Activated naive CD4-positive, alpha-beta T cell treated with anti-CD3 and anti-CD28 coated beads for 36 hours (primary cell): ENCODE measurements at regions not wholly inside any gene's neighbourhood (a gene's known extent, or its start where the extent isn't known, plus 50 kb on each side); places are given as distances from the start of the nearest gene placed in this dataset.
A peak's percentile ranks its signal among the peaks of the same experiment; 100 is the strongest.

ENCODE experiments used
- CTCF ChIA-PET: fragments of 350-600 bp; sonication (Branson Sonifier 250); formaldehyde crosslinking; loops from one replicate; lab custom pipeline; 2021; ENCODE audit warnings: antibody characterized with exemption; lab: Charles Lee
- DNase-seq: peaks from one replicate; pipeline ENCODE4 v3.0.0-alpha.2; 2020
- H3K27ac Mint-ChIP-seq: one replicate; pipeline ENCODE4 v1.8.0; 2021; ENCODE audit warnings: mild to moderate bottlenecking, mixed read lengths
- H3K27me3 Mint-ChIP-seq: one replicate; pipeline ENCODE4 v1.8.0; 2021; ENCODE audit warnings: low read depth, mixed read lengths
- H3K36me3 Mint-ChIP-seq: one replicate; pipeline ENCODE4 v1.8.0; 2021; ENCODE audit warnings: low read depth, mixed read lengths
- H3K4me1 Mint-ChIP-seq: one replicate; pipeline ENCODE4 v1.8.0; 2021; ENCODE audit warnings: low read depth, mixed read lengths
- H3K4me3 Mint-ChIP-seq: one replicate; pipeline ENCODE4 v1.8.0; 2021; ENCODE audit warnings: mild to moderate bottlenecking, moderate library complexity, mixed read lengths
- H3K9me3 Mint-ChIP-seq: one replicate; pipeline ENCODE4 v1.8.0; 2021; ENCODE audit warnings: mixed read lengths
- intact Hi-C: fragments of 100-400 bp; cut with micrococcal nuclease; formaldehyde crosslinking; loops from one replicate; pipeline ENCODE4 v1.15.1; 2023

DNA sequence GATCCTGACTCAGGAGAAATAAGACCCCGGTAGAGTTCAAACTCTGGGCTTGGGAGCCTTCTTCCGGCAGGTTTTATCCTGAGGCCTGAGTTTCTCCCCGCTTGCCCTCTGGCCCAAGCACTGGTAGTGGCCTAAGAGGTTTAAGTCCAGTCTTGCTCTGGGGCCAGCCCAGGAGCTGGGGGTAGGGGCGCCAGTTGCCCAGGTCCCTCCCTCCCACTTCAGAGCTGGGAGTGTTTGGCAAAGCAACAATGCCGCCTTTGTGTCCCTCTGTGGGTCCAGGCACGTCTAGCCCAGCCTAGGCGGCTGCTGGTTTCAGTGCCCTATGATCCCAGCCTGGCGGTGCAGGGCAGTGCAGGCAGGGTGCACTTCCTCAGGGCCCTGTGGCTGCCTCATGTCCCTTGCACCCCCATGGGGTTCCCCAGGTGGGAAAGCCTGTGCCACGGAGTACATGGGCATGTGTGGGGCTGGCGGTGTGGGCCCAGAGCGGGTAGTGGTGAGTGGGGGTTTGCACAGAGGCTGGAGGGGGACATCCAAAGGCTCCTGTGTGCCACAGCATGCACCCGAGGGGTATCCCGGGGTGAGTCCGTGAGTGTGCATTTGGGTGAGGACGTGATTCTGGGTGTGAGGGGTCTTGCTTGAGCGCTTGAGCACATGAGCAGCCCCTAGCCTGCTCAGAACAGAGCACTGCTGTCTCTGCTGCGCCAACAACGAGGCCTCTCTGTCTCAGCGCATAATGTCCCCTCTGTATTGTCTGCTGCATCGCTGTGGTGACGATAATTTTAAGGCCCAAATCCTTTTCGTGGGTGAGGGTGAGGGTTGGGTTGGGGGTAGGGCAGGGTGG lies 61.7 kb upstream of the PSD2 start:
- DNase-seq = no peak
- Mint-ChIP-seq H3K4me1 (no peaks in the 10 kb centered on the region), H3K36me3 (no peaks in the 10 kb centered on the region), H3K4me3 (no peak overlapping the region), H3K27me3 (no peaks in the 10 kb centered on the region), H3K27ac (no peak overlapping the region), H3K9me3 (no peaks in the 10 kb centered on the region)
- CTCF ChIA-PET = no interaction called here
- intact Hi-C loops = no loop called here

DNA sequence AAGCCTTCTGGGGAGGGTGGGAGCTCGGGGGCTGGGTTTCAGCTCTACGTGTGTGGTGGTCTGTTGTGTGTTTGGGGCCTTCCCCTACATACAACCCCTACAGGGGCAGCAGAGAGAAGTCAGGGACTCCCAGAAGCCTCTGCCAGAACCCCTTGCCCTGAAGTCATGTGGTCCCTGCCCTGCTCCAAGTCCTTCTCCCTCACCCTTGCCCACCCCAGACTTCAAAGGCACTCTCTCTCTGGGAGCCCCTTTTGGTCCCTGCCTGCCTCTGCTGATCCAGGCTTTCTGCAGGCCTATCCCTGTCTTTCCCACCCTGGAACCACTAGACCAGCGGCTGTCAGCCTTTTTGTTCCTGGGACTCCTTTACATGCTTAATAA lies 61.1 kb upstream of the PSD2 start:
- DNase-seq = no peak

DNA sequence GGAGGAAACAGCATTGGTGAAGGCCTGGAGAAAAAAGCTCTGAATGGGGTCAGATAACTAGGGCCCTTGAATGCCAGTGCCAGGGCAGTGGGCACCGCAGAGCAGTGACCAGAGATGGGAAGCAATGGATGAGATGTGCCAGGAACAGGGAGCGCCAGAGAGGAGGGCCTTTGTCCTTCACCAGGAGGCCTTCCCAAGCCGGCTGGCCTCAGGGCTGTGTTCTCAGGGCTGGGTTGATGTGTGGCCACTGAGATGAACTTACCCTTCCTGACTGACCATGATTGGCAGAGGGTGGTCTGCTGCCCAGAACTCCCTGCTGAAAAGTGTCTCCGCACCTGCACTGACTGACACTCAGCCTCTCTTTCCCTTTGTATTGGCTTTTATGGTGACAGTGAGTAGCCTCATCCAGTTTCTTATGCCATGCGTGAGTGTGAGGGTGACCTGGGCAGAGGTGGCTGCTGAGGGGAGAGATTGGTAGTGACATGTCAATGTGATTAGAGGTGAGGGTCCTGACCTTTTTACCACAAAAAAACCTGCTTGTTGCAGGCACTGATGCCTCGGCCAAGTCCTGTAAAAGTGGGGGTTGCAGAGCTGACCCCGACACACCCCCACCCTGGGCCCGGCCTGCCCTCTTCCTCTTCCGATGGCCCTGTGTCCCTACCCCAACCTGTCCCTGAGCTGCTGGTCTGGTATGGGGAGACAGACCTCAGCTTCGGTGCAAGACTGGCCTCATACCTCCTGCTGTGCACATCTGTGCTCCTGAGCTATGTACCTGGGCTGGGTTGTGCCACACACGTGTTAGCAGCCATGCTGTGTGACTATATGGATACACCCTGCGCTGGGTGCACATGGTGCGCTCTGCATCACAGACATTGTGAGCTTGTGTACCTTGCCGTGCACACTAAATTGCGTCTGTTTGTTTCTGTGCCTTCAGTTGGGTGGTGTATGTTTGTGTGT lies 57.1 kb upstream of the PSD2 start:
- Mint-ChIP-seq H3K27ac (peak overlapping the region; percentile 34), H3K4me3 (no peak overlapping the region), H3K4me1 (no peaks in the 10 kb centered on the region), H3K9me3 (no peaks in the 10 kb centered on the region), H3K36me3 (no peaks in the 10 kb centered on the region), H3K27me3 (no peaks in the 10 kb centered on the region)
- CTCF ChIA-PET = interaction anchor here (1.7 kb wide), 1 partner anchor 29 kb away, joined by 4 read pairs; no protein-coding TSS in a partner anchor
- DNase-seq = no peak
- intact Hi-C loops = no loop called here

More for the DNA sequence above, 61.1 kb upstream of the PSD2 start:
- Mint-ChIP-seq H3K36me3 (no peaks in the 10 kb centered on the region), H3K27ac (no peak overlapping the region), H3K4me3 (no peak overlapping the region), H3K27me3 (no peaks in the 10 kb centered on the region), H3K9me3 (no peaks in the 10 kb centered on the region), H3K4me1 (no peaks in the 10 kb centered on the region)
- CTCF ChIA-PET = no interaction called here
- intact Hi-C loops = no loop called here

DNA sequence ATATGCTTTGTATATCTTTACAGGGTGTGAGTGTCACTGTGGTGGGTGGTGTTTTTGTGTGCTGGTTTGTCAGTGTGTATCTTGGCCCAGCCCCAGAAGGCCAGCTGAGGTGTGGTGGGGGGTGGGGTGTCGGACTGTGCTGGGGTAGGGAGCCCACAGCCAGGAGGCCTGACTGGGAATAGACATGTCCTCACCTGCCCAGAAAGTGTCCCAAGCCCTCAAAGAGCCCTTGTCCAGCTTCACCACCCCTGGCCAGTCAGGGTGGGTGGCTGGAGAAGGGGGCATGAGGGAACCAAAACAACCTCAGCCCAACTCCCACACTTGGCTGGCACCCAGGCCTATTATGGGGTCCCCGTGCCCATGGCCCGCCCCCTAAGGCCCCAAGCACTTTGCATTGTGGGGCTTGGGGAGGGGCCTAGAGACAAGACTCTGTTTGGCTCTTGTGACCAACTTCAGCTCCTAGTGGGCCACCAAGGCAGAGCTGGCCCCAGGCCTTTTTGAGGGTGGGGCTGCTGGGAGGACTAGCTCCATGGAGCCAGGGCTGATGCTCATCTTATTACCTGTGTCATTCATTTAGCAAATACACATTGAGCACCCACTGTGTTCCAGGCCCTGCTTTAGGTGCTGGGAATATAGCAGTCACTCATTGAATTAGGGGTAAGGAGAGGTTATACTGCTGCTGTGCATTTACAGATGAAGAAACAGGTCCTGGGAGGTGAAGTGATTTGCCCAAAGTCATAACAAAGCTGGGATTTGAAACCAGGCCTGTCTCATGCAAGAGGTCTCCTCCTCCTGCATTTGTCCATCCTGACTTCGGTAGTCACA lies 56.2 kb upstream of the PSD2 start:
- H3K4me3 Mint-ChIP-seq = no peak overlapping the region
- intact Hi-C loops = no loop called here
- no peaks in the 10 kb centered on the region for H3K36me3 Mint-ChIP-seq
- CTCF ChIA-PET = interaction anchor here (0.8 to 1.7 kb wide), 2 partner anchors 27 to 28 kb away, joined by 3 to 4 read pairs; no protein-coding TSS in a partner anchor
- no peaks in the 10 kb centered on the region for H3K27me3 Mint-ChIP-seq
- no peak for DNase-seq
- peak overlapping the region; percentile 34 for H3K27ac Mint-ChIP-seq
- no peaks in the 10 kb centered on the region for H3K9me3 Mint-ChIP-seq
- no peaks in the 10 kb centered on the region for H3K4me1 Mint-ChIP-seq

- H3K4me3 Mint-ChIP-seq = no peak overlapping the region
- no peaks in the 10 kb centered on the region for H3K27me3 Mint-ChIP-seq
- H3K36me3 Mint-ChIP-seq = no peaks in the 10 kb centered on the region
- H3K9me3 Mint-ChIP-seq = no peaks in the 10 kb centered on the region
- no peaks in the 10 kb centered on the region for H3K4me1 Mint-ChIP-seq
- intact Hi-C loops = no loop called here
- no peak overlapping the region for H3K27ac Mint-ChIP-seq
- DNase-seq = no peak
- CTCF ChIA-PET = interaction anchor here (0.6 to 1.7 kb wide), 3 partner anchors 16 to 27 kb away, joined by 3 to 4 read pairs (median 3); no protein-coding TSS in a partner anchor
These were observed 55.2 kb upstream of the PSD2 start for GRCh38 chr5:139740138-139740991.

- no peak for DNase-seq
- Mint-ChIP-seq H3K4me1 (peaks cover 4% of the 10 kb centered on the region), H3K36me3 (no peaks in the 10 kb centered on the region), H3K9me3 (no peaks in the 10 kb centered on the region), H3K4me3 (no peak overlapping the region), H3K27me3 (no peaks in the 10 kb centered on the region), H3K27ac (no peak overlapping the region)
- intact Hi-C loops = no loop called here
- CTCF ChIA-PET = no interaction called here
These were observed 54.5 kb upstream of the PSD2 start for GRCh38 chr5:139740992-139741672.

DNA sequence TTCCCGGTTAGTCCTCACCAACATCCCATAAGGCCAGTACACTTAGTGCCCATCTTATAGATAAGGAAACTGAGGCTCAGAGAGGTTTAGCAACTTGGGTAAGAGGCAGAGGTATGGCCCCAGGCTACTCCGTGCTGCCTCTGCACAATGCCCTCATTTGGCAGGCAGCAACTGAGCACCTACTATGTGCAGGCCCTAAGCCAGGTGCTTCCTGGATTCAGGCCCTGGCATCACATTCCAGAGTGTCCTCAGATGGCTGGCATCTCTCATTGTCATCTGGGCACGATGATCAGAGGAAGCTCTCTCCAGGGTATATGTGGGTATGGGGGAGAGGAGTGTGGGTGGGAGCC lies 53.8 kb upstream of the PSD2 start:
- CTCF ChIA-PET = interaction anchor here (1.6 kb wide), 1 partner anchor 24 kb away, joined by 6 read pairs; no protein-coding TSS in a partner anchor
- Mint-ChIP-seq H3K36me3 (no peaks in the 10 kb centered on the region), H3K27me3 (peaks cover under 1% of the 10 kb centered on the region), H3K9me3 (no peaks in the 10 kb centered on the region), H3K27ac (no peak overlapping the region), H3K4me3 (no peak overlapping the region), H3K4me1 (peaks cover 6% of the 10 kb centered on the region)
- DNase-seq = no peak
- intact Hi-C loops = no loop called here

DNA sequence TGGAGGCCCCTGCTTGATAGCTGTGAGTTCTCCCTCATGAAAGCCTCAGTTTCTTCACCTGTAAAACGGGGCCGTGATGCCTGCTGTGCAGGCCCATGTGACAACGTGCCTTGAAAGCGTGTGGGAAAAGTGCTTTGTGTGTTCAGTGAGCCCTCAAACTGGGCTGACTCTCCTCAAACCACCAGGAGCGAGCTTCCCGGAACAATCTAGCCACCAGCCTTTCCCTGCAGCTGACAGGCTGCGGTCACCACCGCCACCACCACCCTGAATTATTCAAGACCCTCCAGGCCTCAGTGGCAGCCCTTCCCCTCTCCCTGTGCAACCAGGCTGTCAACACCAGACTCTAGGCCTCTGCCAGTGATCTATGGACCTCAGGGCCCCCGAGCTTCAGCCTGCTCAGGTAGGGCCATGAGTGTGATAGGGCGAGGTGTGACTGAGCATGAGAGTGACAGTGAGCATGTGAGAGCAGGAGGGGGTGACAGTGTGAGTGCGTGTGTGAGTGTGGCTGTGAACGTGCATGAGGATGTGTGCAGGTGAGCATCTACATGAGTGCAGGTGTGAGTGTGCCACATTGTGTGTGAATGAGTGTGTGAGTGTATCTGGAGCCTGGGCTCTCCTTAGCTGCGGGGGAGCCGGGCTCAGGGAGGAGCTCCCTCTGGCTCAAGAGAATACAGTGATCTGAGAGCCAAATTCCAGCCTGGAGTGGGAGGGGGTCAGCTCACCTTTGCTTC lies 53.3 kb upstream of the PSD2 start:
- no peaks in the 10 kb centered on the region for H3K9me3 Mint-ChIP-seq
- no peak overlapping the region for H3K27ac Mint-ChIP-seq
- peaks cover 4% of the 10 kb centered on the region for H3K27me3 Mint-ChIP-seq
- H3K36me3 Mint-ChIP-seq = no peaks in the 10 kb centered on the region
- H3K4me3 Mint-ChIP-seq = no peak overlapping the region
- intact Hi-C loops = no loop called here
- no peak for DNase-seq
- peaks cover 11% of the 10 kb centered on the region for H3K4me1 Mint-ChIP-seq
- CTCF ChIA-PET = interaction anchor here (1.6 kb wide), 1 partner anchor 23 kb away, joined by 6 read pairs; no protein-coding TSS in a partner anchor

- Mint-ChIP-seq H3K9me3 (no peaks in the 10 kb centered on the region), H3K27me3 (peaks cover 7% of the 10 kb centered on the region), H3K36me3 (no peaks in the 10 kb centered on the region), H3K4me3 (no peak overlapping the region), H3K27ac (no peak overlapping the region), H3K4me1 (peaks cover 19% of the 10 kb centered on the region)
- no peak for DNase-seq
- CTCF ChIA-PET = interaction anchor here (1.6 kb wide), 1 partner anchor 23 kb away, joined by 6 read pairs; no protein-coding TSS in a partner anchor
- intact Hi-C loops = no loop called here
These were observed 52.4 kb upstream of the PSD2 start for GRCh38 chr5:139743001-139743771.

DNA sequence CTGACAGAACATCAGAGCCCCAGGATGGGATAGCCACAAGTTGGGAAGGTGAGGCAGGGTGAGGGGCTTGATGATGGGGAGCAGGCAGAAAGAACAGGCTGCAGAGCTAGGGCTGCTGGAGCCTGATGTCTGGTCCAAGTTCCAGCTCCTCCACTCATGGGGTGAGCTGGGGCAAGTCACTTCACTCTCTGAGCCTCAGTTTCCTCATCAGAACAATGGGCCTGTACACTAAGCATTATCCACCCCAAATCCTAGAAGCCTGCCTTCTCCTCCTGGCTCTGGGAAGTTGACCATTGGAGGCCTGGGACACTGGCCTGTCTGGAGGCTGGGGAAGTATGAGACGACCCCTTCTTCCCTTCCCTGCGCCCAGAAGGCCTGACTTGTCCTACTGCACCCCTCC lies 51.8 kb upstream of the PSD2 start:
- intact Hi-C loops = no loop called here
- Mint-ChIP-seq H3K4me3 (no peak overlapping the region), H3K27me3 (peaks cover 11% of the 10 kb centered on the region), H3K27ac (no peak overlapping the region), H3K36me3 (no peaks in the 10 kb centered on the region), H3K4me1 (peaks cover 21% of the 10 kb centered on the region), H3K9me3 (no peaks in the 10 kb centered on the region)
- no peak for DNase-seq
- CTCF ChIA-PET = interaction anchor here (1.0 kb wide), 1 partner anchor 26 kb away, joined by 3 read pairs; no protein-coding TSS in a partner anchor
